NOMO-1 treated with DMSO at 0.1 percent for 48 hours (cell line): ENCODE measurements at regions not wholly inside any gene's neighbourhood (a gene's known extent, or its start where the extent isn't known, plus 50 kb on each side); places are given as distances from the start of the nearest gene placed in this dataset.

ENCODE experiments used
- DNase-seq: peaks from one replicate; lab custom pipeline; 2025; ENCODE audit not compliant: unreplicated experiment; lab: John Stamatoyannopoulos, UW

DNA sequence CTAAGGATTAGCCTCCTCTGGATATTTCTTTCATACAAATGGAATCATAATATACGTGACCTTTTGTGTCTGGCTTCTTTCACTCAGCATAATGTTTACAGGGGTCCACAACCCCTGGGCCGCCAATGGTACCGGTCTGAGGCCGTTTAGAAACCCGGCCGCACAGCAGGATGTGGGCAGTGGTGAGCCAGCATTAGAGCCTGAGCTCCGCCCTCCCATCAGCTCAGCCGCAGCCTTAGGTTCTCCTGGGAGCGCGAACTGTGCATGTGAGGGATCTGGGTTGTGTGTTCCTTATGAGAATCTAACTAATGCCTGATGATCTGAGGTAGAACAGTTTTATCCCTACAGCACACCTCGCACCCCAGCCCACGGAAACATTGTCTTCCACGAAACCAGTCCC lies 229.7 kb downstream of the ICE1 start:
- no peak for DNase-seq

DNA sequence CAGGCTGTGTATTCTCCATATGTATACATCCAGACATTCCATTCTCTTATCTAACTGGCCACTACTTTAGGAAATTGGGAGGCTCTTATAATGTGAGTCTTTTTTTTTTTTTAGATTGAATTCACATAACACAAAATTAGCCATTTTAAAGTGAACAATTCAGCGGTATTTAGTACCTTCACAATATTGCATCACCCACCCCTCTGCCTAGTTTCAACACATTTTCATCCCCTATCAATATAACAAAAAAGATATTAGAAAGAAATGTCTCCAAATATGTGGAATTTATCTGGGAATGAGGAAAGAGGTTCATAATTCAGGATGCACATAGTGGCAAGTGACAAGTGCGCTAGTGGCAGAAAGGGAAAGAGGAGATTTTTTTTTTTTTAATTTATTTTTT lies 228.5 kb downstream of the ICE1 start:
- no peak for DNase-seq

DNA sequence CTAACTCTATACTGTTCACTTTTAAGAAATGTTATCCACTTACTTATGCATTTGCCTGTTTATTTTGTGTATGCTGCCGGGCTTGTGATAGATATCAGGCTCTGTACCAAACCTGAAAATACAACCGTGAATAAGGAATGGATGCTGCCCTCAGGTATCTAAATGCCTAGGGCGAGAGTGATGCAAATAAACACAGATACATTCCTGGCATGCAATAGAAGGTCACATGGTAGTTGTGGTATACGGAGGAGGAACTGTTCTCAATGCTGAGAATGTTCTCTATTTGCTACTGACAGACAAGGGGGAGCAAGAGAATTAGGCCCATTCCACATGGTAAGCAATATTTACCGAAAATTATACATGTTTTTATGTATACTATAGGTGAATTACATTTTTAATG lies 227.8 kb downstream of the ICE1 start:
- peak; percentile 4 for DNase-seq

DNA sequence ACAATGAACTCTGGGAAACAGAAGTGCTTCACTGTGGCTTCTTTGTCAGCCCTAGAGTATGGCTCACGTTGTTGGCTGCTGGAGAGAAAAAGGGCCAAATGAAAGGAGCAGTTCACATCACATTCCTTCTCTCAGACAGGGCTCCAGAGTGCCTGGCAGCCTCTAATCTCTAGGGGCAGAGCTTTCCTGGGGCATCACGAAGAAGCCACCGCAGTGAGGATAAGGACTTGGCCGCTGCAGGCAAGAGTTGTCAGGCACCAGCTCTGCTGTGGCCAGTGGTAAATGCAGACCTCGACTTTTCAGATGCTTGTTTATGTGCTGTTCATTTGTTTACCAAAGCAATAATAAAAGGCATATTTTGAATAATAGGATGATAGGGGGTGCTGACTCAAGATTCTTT lies 227.2 kb downstream of the ICE1 start:
- no peak for DNase-seq

DNA sequence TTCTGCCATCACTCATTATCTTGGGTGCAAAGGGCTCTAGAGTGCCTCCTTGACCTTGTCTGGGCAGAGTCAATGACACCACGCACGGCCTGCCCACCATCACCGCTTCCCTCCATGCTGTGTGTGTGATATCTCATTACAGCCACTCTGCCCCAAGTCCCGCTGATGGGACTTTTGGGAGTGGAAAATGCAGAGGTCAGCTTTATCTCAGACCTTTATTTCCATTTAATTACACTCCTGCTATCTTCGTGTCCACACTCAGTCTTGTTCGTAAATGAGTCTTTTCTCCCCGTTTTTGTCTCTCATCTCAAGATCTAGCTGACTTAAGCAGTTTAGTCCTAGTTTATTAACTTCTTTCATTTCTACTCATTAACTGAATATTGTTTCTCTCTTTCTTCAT lies 226.2 kb downstream of the ICE1 start:
- DNase-seq = no peak

DNA sequence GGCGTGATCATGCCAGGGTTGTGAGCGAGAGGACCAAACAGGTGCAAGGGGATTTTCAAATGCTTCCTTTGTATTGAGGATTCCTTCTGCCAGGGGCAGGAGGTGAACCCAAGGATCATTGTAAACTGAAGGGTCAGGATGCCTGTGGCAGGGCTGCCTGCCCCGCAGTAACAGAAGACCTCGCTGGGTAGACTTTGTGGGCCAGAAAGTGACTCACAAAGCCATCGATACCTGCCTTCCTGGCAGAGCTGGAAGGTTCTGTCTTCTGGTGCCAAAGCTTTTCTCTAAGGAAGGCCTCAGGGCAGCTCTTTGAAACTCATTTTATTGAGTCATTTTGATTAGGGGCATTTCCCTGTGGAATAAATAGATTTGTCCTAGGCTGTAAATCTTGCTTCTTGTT lies 223.4 kb downstream of the ICE1 start:
- no peak for DNase-seq

DNA sequence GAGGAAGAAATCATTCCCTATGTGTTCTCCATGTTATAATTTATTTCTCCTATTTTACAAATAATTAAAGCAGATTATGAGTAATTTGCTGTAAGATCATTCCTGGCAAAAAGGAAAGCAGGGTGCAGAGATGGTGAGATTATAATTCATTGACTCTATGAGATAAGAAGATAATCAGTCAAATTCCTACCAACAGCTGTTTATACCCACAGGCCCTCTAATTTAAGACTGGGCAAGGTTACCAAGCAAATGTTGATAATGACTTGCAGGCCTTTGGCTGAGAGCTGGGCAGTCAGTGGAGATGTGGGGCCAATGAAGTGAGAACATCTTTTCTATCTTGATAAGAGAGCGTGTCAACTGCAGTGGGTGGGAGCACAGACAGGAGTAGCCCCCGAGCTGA lies 222.7 kb downstream of the ICE1 start:
- no peak for DNase-seq

DNA sequence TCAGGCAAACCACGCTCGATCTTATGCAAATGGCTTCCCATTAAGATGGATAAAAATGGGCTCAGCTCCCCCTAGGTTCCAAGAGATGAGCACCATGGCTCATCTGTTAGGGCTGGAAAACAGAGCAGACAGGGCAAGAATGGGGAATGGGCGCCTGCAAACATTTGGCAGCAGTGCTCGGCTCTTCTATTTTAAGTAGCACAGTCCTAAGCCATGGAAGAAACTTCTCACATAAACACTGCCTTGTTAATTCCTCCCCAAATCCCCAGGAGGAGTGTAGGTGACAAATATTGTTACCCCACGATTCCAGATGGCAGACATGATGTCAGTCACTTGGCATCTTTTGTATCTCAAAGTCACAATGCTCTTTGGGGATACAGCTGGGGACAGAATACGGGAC lies 221.8 kb downstream of the ICE1 start:
- DNase-seq = no peak

DNA sequence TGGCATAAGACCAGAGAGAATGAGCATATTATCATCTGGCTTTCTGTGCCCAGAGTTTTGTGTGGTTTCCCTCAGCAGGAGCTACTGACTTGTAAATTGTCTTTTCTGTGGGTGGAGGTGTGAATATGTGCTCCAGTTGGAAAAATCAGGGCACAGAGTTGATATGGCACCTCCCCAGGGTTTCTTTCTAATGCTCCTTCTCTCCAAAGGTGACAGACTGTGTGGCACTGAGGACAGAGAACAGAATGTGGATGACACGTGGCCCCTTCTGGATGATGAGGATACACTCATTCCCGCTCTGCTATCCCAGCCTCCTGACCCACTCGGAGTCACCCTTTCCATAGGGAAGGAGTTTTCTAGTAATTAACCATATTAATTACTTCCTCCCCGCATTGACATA lies 221.0 kb downstream of the ICE1 start:
- DNase-seq = no peak

DNA sequence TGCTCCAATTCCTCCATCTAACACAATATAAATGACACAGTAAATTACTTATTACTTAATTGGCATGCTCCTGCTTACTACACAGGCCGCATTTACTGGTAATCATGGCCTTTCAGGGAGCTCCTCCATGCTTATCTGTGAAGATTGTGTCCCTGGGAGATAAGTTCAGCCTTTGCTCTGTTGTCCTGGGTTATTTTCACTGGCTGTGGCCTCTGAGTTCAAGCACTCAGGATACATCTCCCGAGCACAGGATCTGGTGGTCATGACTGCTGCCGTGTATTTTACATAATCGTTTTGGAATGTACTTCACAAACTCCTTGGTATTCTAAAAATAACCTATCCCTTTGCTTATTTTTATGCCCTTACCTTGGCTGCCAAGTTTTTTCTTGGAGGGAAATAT lies 215.7 kb downstream of the ICE1 start:
- DNase-seq = no peak

DNA sequence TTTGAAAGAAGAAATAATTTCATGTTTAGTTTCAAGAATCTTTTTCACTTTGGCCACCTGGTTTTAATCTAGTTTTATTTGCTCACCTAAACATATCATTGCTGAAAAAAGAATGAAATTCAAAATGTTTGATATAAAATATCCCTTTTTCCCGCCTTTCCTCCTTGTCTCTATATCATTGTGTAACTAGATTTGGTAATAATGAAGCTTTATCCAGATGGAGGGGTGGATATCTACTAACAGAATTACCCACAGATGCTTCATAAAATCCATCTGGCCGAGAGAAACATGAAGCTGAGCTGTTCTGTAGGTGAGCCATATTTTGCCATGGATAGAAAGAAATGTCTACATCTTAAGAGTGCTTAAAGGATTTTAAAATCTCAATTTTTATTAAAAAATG lies 214.7 kb downstream of the ICE1 start:
- DNase-seq = no peak

DNA sequence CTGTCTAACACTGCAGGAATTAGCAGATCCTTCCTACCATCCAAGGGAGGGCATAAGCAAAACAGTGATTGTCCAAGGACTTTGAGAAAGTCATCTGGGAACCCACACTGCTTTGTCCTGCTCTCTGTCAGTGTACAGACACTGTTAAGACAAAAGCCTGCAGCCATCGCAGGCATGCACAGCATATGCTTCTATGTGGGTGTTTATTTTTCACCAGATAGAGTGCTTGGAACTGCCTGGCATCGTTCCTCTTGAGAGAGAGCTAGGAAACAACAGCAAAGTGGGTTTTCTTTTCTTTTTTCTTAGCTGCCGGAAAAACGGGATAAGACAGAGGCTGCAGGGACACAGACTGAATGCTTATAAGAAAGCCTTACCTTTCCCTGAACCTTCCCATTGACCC lies 212.3 kb downstream of the ICE1 start:
- DNase-seq = no peak

DNA sequence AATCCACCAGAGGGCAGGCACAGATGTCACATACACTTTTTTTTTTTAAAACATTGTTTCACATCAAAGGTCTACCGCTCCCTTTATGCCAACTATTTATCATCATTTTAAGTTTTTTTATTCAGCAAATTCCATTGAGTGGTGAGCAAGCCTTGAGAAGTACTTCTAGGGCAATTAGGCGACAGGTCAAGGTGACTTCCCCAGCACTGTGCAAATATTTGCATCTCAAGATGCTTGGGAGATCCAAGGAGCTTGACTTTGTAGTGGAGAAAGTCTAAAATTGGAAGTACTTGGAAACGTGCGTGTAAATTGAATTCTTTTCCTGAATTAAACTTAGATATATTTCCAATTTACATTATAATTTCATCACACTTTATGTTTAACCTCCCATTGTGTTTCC lies 211.1 kb downstream of the ICE1 start:
- DNase-seq = no peak

DNA sequence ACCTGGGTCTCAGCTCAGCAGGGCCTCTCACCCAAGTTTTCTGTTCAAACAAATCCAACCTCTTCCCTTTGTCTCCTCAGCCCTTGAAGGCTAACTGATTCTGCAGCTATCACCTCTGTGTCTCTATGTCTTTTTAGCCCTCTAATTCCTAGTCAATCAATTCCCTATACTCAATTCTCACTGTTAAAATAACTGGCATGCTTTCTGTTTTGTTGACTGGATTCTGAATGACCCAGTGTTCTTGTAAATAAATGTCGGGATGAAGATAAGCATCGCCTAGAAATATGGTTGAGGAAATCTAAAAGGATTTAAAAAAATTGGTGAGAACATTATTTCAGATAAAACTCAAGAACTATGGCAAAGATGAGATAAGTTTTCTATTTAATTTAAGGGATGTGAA lies 210.2 kb downstream of the ICE1 start:
- DNase-seq = no peak

DNA sequence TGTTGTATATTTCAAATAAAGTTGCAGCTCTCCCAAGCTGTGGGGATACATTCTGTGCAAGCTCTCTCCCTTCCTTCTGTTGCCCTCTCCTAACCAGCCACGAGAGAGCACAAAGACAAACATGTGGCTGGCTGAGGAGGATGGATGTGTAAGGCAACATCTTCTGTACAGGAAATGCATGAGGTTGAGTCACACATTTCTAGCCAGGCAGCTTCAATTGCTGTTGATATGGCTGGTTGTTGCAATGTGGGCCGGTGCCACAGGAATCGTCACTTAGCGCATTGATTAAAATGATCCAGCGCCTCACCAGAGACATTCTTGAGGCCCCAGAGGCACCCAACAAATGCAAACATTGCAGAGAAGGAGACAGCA lies 207.1 kb downstream of the ICE1 start:
- DNase-seq = no peak

DNA sequence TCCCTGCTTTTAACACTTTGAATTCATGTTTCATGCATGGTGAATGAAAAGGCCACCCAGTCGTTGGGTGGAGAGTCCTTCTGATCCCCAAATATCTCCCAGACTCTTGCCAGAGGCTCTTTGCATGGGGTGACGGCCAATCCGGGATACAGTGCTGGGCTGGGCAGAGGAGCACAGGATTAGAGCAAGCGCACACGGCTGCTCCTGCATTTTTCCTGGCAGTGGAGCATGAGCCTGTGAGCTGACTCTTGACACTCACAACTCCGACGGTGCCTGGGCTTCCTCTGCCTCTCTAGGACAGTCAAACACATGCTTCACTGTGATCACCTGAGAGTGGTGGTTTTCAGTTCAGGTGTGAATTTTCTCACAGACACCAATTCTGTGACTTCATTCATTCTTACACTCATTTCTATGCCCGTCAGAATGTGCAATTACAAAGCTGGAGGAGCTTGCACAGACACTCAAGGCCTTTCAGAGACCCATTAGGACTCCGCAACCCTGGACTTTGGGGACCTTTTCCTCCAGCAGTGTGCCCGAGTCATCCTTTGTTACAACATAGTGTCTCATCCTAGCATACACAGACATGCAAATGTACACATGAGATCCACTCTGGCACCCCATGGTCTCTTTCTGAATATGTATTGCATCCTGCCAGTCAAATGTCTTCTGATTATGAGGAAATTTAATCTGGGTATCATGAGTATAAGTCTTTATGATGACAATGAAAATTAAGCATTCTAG lies 206.6 kb downstream of the ICE1 start:
- no peak for DNase-seq

DNA sequence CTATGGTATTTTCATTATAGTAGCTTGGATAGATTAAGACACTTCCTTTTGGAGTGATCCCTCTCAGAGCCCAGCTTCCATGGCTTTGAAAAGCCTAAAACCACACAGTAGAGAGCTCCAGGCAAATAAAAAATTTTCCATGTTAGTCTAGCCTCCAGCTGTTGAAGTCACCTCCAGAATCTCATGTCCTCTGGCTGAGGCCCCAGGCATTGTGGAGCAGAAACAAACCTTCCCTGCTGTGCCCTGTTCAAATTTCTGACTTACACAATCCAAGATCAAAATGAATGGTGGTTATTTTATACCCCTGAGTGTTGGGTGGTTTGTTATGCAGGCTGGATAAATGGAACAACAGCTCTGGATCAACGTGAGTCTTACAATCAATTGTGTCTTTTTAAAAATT lies 203.9 kb downstream of the ICE1 start:
- no peak for DNase-seq

DNA sequence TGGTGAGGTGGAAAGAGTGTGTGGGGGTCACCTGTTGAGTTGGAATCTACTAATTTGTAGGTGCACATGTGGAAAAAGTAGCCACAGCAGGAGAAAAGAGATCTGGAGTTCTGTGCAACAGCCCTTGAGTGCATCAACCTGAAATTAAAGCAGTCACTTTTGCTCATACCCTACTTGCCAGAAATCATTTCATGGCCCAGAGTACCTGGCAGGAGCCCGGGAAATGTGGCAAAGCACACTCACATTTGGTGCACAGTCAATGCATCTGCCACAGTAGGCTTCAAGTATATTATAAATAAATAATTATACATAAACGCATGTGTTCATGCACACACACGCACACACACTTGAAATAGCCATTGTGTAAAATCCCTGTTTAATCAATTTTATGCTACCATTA lies 203.0 kb downstream of the ICE1 start:
- DNase-seq = no peak

DNA sequence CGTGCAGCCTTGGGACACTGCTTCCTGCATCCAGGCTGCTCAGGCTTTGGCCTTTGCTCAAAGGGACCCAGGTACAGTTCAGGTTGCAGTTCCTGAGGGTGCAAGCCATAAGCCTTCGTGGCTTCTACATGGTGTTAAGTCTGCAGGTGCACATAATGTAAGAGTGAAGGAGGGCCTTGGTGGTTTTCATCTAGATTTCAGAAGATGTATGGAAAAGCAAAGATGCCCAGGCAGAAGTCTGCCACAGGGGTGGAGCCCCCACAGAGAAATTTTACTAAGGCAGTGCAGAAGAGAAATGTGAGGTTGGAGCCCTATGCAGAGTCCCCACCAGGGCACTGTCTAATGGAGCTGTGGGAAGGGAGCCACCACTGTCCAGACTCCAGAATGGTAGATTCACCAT lies 200.9 kb downstream of the ICE1 start:
- DNase-seq = no peak

DNA sequence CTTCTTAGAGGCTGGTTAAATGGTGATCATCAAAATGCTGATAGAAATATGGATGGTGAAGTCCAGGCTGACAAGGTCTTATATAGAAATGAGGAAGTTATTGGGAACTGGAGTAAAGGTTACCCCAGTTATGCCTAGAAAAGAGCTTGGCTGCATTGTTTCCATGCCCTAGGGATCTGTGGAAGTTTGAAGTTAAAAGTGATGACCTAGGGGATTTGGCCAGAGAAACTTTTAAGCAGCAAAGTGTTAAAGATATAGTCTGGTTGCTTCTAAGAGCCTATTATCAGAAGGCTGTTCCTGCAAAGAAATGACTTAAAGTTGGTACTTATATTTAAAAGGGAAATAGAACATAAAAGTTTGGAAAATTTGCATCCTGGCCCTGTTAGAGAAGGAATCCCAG lies 200.3 kb downstream of the ICE1 start:
- no peak for DNase-seq

DNA sequence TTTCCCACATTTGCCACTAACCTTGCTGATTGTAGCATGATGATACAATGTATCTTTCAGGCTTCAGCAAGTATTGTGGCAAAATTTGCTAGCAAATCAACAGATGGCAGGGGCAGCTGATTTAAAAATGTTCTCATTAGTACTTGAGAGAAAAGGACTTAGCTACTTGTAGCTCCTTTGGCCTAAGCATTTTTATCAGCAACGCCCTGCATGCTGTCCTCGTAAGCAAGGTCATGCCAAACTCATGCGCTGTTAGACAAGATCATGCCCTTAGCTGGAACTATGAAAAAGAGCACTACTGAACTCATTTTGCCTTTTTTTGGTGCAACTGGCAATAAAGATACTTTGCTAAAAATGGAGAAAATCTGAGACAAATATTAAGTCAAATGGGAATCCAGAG lies 197.1 kb downstream of the ICE1 start:
- no peak for DNase-seq

DNA sequence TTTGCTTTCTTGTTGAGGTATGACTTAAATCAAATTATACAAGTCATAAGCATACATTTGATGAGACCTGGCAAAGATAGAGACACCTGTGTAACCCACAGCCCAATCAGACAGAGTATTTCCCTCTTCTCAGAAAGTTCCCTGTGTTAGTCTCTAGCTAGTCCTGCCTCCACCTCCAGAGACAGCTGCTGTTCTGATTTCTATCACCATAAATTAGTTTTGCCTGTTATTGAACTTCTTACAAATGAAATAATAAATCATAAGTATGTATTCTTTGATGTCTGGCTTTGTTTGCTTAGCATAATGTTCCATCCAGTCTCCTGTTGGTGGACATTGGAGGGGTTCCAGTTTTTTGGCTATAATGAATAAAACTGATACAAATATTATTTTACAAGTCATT lies 194.5 kb downstream of the ICE1 start:
- DNase-seq = no peak

DNA sequence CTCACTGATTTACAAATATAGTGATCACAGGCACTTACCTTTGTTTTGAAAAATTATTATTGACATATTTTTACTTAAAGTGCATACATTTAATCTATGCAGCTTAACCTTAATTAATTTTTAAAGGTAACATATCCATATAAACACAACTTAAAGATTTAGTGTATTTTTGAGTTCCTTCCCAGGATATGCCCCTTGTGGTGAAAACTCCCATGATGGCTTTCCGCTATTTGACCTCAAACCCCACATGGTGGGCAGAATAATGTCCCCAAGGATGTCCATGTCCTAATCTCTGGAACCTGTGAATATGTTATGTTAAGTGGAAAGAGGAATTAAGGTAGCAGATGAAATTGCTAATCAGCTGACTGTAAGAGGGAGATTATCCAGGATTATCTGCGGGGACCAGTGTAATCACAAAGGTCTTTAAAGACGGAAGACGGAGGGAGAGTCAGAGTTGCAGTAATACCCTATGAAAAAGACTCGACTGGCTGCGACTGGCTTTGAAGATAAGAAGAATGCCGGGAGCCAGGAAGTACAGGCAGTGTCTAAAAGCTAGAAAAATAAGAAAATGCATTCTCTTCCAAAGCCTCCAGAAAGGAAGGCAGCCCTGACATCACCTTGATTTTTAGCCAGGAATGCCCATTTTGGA lies 193.9 kb downstream of the ICE1 start:
- no peak for DNase-seq
